Astrocyte (in vitro differentiated cells and primary cell): ENCODE measurements at regions not wholly inside any gene's neighbourhood (a gene's known extent, or its start where the extent isn't known, plus 50 kb on each side); places are given as distances from the start of the nearest gene placed in this dataset.

Experiments
- DNase-seq: peaks from one replicate; pipeline ENCODE4 v3.0.0-alpha.2; 2010; ENCODE audit warnings: low read depth
- FAIRE-seq: peaks from 2 replicates; lab custom pipeline; 2011; peaks lifted over from hg19 to GRCh38; lab: Jason Lieb, UNC
- H2AFZ ChIP-seq: 2 replicates; pipeline ENCODE4 v1.6.0; 2012; ENCODE audit warnings: low read depth, low read length, inconsistent platforms
- H3K27ac ChIP-seq: 2 replicates; pipeline ENCODE4 v1.5.1; 2011; ENCODE audit warnings: low read depth, low read length, inconsistent platforms
- H3K27me3 ChIP-seq: 2 replicates; pipeline ENCODE4 v1.6.0; 2011; ENCODE audit warnings: low read length, inconsistent platforms; ENCODE audit not compliant: insufficient read depth
- H3K36me3 ChIP-seq: 2 replicates; pipeline ENCODE4 v1.5.1; 2011; ENCODE audit warnings: low read length, inconsistent platforms; ENCODE audit not compliant: insufficient read depth
- H3K4me1 ChIP-seq: 2 replicates; pipeline ENCODE4 v1.5.1; 2011; ENCODE audit warnings: low read length, inconsistent platforms; ENCODE audit not compliant: insufficient read depth
- H3K4me2 ChIP-seq: 2 replicates; pipeline ENCODE4 v1.6.0; 2012; ENCODE audit warnings: low read length, inconsistent platforms
- H3K4me3 ChIP-seq: 2 replicates; pipeline ENCODE4 v1.5.1; 2011; ENCODE audit warnings: low read depth, mild to moderate bottlenecking, low read length, inconsistent platforms; ENCODE audit not compliant: insufficient read depth
- H3K79me2 ChIP-seq: 2 replicates; pipeline ENCODE4 v1.6.0; 2012; ENCODE audit warnings: mild to moderate bottlenecking, low read length, inconsistent platforms; ENCODE audit not compliant: insufficient read depth
- H3K9ac ChIP-seq: 2 replicates; pipeline ENCODE4 v1.6.0; 2012; ENCODE audit warnings: mild to moderate bottlenecking, low read length, inconsistent platforms
- H3K9me3 ChIP-seq: 2 replicates; pipeline ENCODE4 v1.5.1; 2012; ENCODE audit warnings: low read depth, mild to moderate bottlenecking, low read length, inconsistent platforms; ENCODE audit not compliant: insufficient read depth
- H4K20me1 ChIP-seq: 2 replicates; pipeline ENCODE4 v1.6.0; 2012; ENCODE audit warnings: low read length, inconsistent platforms; ENCODE audit not compliant: insufficient read depth
- H3K27ac Mint-ChIP-seq: one replicate; pipeline ENCODE4 v1.8.0; 2021; ENCODE audit warnings: mild to moderate bottlenecking, mixed read lengths; ENCODE audit not compliant: unreplicated experiment
- H3K27me3 Mint-ChIP-seq: one replicate; pipeline ENCODE4 v1.8.0; 2021; ENCODE audit warnings: low read depth, mixed read lengths; ENCODE audit not compliant: unreplicated experiment
- H3K36me3 Mint-ChIP-seq: one replicate; pipeline ENCODE4 v1.8.0; 2021; ENCODE audit warnings: low read depth, mixed read lengths; ENCODE audit not compliant: unreplicated experiment
- H3K4me1 Mint-ChIP-seq: one replicate; pipeline ENCODE4 v1.8.0; 2021; ENCODE audit warnings: low read depth, mixed read lengths; ENCODE audit not compliant: unreplicated experiment
- H3K4me3 Mint-ChIP-seq: one replicate; pipeline ENCODE4 v1.8.0; 2021; ENCODE audit warnings: mild to moderate bottlenecking, moderate library complexity, mixed read lengths; ENCODE audit not compliant: unreplicated experiment
- H3K9me3 Mint-ChIP-seq: one replicate; pipeline ENCODE4 v1.8.0; 2021; ENCODE audit warnings: mild to moderate bottlenecking, mixed read lengths; ENCODE audit not compliant: unreplicated experiment
- CTCF ChIP-seq: IDR thresholded peaks from 2 replicates; pipeline ENCODE4 v1.5.1; 2011; ENCODE audit warnings: low read depth, mild to moderate bottlenecking, inconsistent platforms, low read length, moderate library complexity; ENCODE audit not compliant: insufficient read depth
- EZH2 ChIP-seq: IDR thresholded peaks from 2 replicates; pipeline ENCODE4 v1.6.1; 2012; ENCODE audit warnings: mild to moderate bottlenecking, low read length, inconsistent platforms; ENCODE audit not compliant: insufficient read depth

DNA sequence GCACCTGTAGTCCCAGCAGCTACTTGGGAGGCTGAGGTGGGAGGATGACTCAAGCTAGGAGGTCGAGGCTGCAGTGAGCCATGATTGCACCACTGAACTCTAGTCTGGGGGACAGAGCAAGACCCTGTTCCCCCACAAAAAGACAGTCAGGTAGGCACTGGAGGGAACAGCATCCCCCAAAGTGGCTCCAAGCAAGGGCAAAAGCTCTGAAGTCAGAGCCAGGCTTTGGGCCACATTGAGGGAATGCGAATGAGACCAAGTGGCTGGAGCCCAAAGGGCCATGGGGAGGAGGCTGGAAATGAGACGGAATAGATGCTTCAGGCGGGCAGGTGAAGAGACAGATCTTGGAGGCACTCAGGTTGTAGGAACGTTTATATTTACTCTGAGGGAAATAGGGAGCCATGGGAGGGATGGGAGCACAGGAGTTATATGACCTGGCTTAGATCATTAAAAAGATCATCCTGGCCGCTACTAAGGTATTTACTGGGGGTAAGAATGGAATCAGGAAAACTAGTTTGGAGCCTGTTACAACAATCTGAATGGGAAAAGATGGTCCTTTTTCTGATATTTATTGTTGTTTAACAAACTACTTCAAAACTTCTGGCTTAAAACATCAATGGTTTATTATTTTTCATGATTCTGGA, 229.6 kb upstream of the ZNF217 start:
- no peaks in the 10 kb centered on the region for H3K27me3 ChIP-seq
- H3K27me3 Mint-ChIP-seq: no peaks in the 10 kb centered on the region
- H3K9me3 ChIP-seq: no peaks in the 10 kb centered on the region

DNA sequence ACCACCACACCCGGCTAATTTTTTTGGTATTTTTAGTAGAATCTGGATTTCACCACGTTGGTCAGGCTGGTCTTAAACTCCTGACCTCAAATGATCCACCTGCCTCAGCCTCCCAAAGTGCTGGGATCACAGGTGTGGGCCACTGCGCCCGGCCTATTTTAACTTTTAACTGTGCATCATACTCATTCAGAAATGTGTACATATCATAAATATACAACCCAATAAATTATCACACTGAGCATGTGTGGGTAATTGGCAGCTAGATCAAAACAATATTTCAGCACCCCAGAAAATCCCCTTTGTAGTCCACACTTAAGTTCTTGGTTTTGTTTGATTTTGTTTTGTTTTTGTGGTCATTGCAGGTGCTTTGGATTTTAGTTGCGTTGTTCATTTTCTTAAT, 228.9 kb upstream of the ZNF217 start:
- TF ChIP-seq EZH2 (no peak), CTCF (no peak)
- no peak overlapping the region for H3K27ac Mint-ChIP-seq
- no peaks in the 10 kb centered on the region for H3K36me3 Mint-ChIP-seq
- no peak for FAIRE-seq
- H4K20me1 ChIP-seq: no peaks in the 10 kb centered on the region
- DNase-seq: no peak
- H3K9me3 Mint-ChIP-seq: peaks cover 12% of the 10 kb centered on the region
- H3K4me3 ChIP-seq: no peak overlapping the region
- H3K4me1 ChIP-seq: no peaks in the 10 kb centered on the region
- H3K36me3 ChIP-seq: no peaks in the 10 kb centered on the region
- no peak overlapping the region for H3K4me3 Mint-ChIP-seq
- H2AFZ ChIP-seq: no peak overlapping the region
- no peak overlapping the region for H3K27ac ChIP-seq
- H3K4me1 Mint-ChIP-seq: peaks cover 8% of the 10 kb centered on the region
- no peak overlapping the region for H3K4me2 ChIP-seq
- H3K9me3 ChIP-seq: no peaks in the 10 kb centered on the region
- no peaks in the 10 kb centered on the region for H3K27me3 Mint-ChIP-seq
- no peaks in the 10 kb centered on the region for H3K79me2 ChIP-seq
- H3K9ac ChIP-seq: no peak overlapping the region
- no peaks in the 10 kb centered on the region for H3K27me3 ChIP-seq

More for the DNA sequence above, 229.6 kb upstream of the ZNF217 start:
- Mint-ChIP-seq H3K4me3 (no peak overlapping the region), H3K36me3 (no peaks in the 10 kb centered on the region), H3K9me3 (peaks cover 12% of the 10 kb centered on the region), H3K4me1 (peaks cover 15% of the 10 kb centered on the region), H3K27ac (no peak overlapping the region)
- FAIRE-seq: no peak
- Histone ChIP-seq H3K79me2 (no peaks in the 10 kb centered on the region), H2AFZ (no peak overlapping the region), H3K4me1 (peaks cover 1% of the 10 kb centered on the region), H3K4me3 (no peak overlapping the region), H3K9ac (no peak overlapping the region), H4K20me1 (no peaks in the 10 kb centered on the region), H3K36me3 (no peaks in the 10 kb centered on the region), H3K27ac (no peak overlapping the region), H3K4me2 (no peak overlapping the region)
- TF ChIP-seq EZH2 (no peak), CTCF (no peak)
- DNase-seq: no peak

- Mint-ChIP-seq H3K4me1 (no peaks in the 10 kb centered on the region), H3K27ac (no peak overlapping the region), H3K9me3 (peaks cover 12% of the 10 kb centered on the region), H3K27me3 (no peaks in the 10 kb centered on the region), H3K4me3 (no peak overlapping the region), H3K36me3 (no peaks in the 10 kb centered on the region)
- Histone ChIP-seq H3K27me3 (no peaks in the 10 kb centered on the region), H4K20me1 (no peaks in the 10 kb centered on the region), H3K4me3 (no peak overlapping the region), H3K27ac (no peak overlapping the region), H3K9ac (no peak overlapping the region), H3K36me3 (no peaks in the 10 kb centered on the region), H3K4me1 (no peaks in the 10 kb centered on the region), H2AFZ (no peak overlapping the region), H3K9me3 (no peaks in the 10 kb centered on the region), H3K4me2 (no peak overlapping the region), H3K79me2 (no peaks in the 10 kb centered on the region)
- no peak for DNase-seq
- TF ChIP-seq EZH2 (no peak), CTCF (no peak)
- FAIRE-seq: no peak
These were observed 226.4 kb upstream of the ZNF217 start for GRCh38 chr20:53819973-53820451.
